IMR-90 (cell line): ENCODE measurements at regions not wholly inside any gene's neighbourhood (a gene's known extent, or its start where the extent isn't known, plus 50 kb on each side); places are given as distances from the start of the nearest gene placed in this dataset.

Source experiments
- ATAC-seq: fragments of 200-7000 bp; cut with Tn5 transposase; 2 replicates; pipeline ENCODE4 v1.9.1; 2020; ENCODE audit warnings: low read depth, mild to moderate bottlenecking, moderate library complexity
- BruUV-seq: library from RNA; stranded (reverse); fragments of 400-500 nt; replicated peaks from 2 replicates; lab custom pipeline; 2021; lab: Mats Ljungman, UMichigan
- CTCF ChIA-PET: fragments of 300-600 bp; formaldehyde crosslinking; extraction: SDS; loops from one replicate; lab custom pipeline; 2021; ENCODE audit warnings: antibody characterized with exemption; lab: Yijun Ruan, JAX
- POLR2A ChIA-PET: fragments of 300-600 bp; sonication (Branson Sonifier 250); formaldehyde crosslinking; loops from one replicate; lab custom pipeline; 2022; ENCODE audit warnings: antibody characterized with exemption; ENCODE audit not compliant: unreplicated experiment; lab: Charles Lee
- DNase-seq: peaks from one replicate; pipeline ENCODE4 v3.0.0; 2013
- H2AFZ ChIP-seq: replicated peaks from 2 replicates; pipeline ENCODE3; 2013; ENCODE audit warnings: low read length, mild to moderate bottlenecking; ENCODE audit not compliant: poor library complexity
- H2AK5ac ChIP-seq: 2 replicates; pipeline ENCODE4 v1.6.1; 2013; ENCODE audit warnings: low read depth, low read length, inconsistent platforms
- H2AK9ac ChIP-seq: replicated peaks from 2 replicates; pipeline ENCODE3; 2013; ENCODE audit warnings: mild to moderate bottlenecking, low read depth, low read length, moderate library complexity; ENCODE audit not compliant: poor library complexity
- H2BK120ac ChIP-seq: 2 replicates; pipeline ENCODE4 v1.6.1; 2013; ENCODE audit warnings: low read depth, low read length, inconsistent platforms
- H2BK15ac ChIP-seq: 3 replicates; pipeline ENCODE4 v1.6.1; 2013; ENCODE audit warnings: low read depth, low read length, inconsistent platforms
- H2BK20ac ChIP-seq: 2 replicates; pipeline ENCODE4 v1.6.1; 2013; ENCODE audit warnings: low read depth, mild to moderate bottlenecking, inconsistent platforms, low read length, moderate library complexity
- H2BK5ac ChIP-seq: 2 replicates; pipeline ENCODE4 v1.6.1; 2013; ENCODE audit warnings: mild to moderate bottlenecking, low read depth, low read length, inconsistent platforms; ENCODE audit not compliant: poor library complexity, severe bottlenecking
- H3K14ac ChIP-seq: replicated peaks from 2 replicates; pipeline ENCODE4 v1.6.1; 2013; ENCODE audit warnings: low read depth, low read length, inconsistent platforms
- H3K18ac ChIP-seq: 2 replicates; pipeline ENCODE4 v1.6.1; 2013; ENCODE audit warnings: low read depth, low read length, control low read depth
- H3K23ac ChIP-seq: 2 replicates; pipeline ENCODE4 v1.6.1; 2013; ENCODE audit warnings: low read depth, low read length, inconsistent platforms
- H3K27ac ChIP-seq: 2 replicates; pipeline ENCODE4 v1.5.1; 2013; ENCODE audit warnings: mild to moderate bottlenecking, control low read depth, low read length; ENCODE audit not compliant: insufficient read depth
- H3K27me3 ChIP-seq: 2 replicates; pipeline ENCODE4 v1.6.1; 2013; ENCODE audit warnings: low read length; ENCODE audit not compliant: control insufficient read depth, insufficient read depth
- H3K36me3 ChIP-seq: 2 replicates; pipeline ENCODE4 v1.6.1; 2013; ENCODE audit warnings: low read length, mixed read lengths; ENCODE audit not compliant: control insufficient read depth, insufficient read depth
- H3K4ac ChIP-seq: 2 replicates; pipeline ENCODE4 v1.6.1; 2013; ENCODE audit warnings: low read depth, low read length, inconsistent platforms
- H3K4me1 ChIP-seq: 2 replicates; pipeline ENCODE4 v1.6.1; 2013; ENCODE audit warnings: low read length, mixed read lengths; ENCODE audit not compliant: control insufficient read depth, insufficient read depth
- H3K4me2 ChIP-seq: 2 replicates; pipeline ENCODE4 v1.6.1; 2013; ENCODE audit warnings: low read depth, mild to moderate bottlenecking, control low read depth, low read length, moderate library complexity
- H3K4me3 ChIP-seq: 2 replicates; pipeline ENCODE4 v1.5.1; 2013; ENCODE audit warnings: low read depth, mild to moderate bottlenecking, control low read depth, low read length, moderate library complexity; ENCODE audit not compliant: insufficient read depth
- H3K56ac ChIP-seq: 2 replicates; pipeline ENCODE4 v1.6.1; 2013; ENCODE audit warnings: low read length, inconsistent platforms; ENCODE audit not compliant: insufficient read depth; ENCODE audit errors: extremely low read depth
- H3K79me1 ChIP-seq, 2 experiments: 2 replicates each; pipeline ENCODE4 v1.6.1; 2013; ENCODE audit warnings: low read length in 2 of 2, inconsistent platforms in 1 of 2, low read depth in 1 of 2
- H3K9ac ChIP-seq: 2 replicates; pipeline ENCODE4 v1.6.1; 2013; ENCODE audit warnings: low read depth, low read length, control low read depth
- H3K9me1 ChIP-seq: 2 replicates; pipeline ENCODE4 v1.6.1; 2013; ENCODE audit warnings: low read length, inconsistent platforms; ENCODE audit not compliant: insufficient read depth
- H3K9me3 ChIP-seq: 2 replicates; pipeline ENCODE4 v1.6.1; 2013; ENCODE audit warnings: low read length; ENCODE audit not compliant: control insufficient read depth, insufficient read depth
- H4K20me1 ChIP-seq: 2 replicates; pipeline ENCODE4 v1.6.1; 2013; ENCODE audit warnings: low read length, inconsistent platforms; ENCODE audit not compliant: insufficient read depth
- H4K5ac ChIP-seq: 2 replicates; pipeline ENCODE4 v1.6.1; 2013; ENCODE audit warnings: mild to moderate bottlenecking, low read depth, low read length, control low read depth
- H4K8ac ChIP-seq, 2 experiments: 2 replicates each; pipeline ENCODE4 v1.6.1; 2013; ENCODE audit warnings: low read depth in 2 of 2, low read length in 2 of 2, control low read depth in 1 of 2, inconsistent platforms in 1 of 2
- H4K91ac ChIP-seq: 2 replicates; pipeline ENCODE4 v1.6.1; 2013; ENCODE audit warnings: low read depth, low read length, inconsistent platforms; ENCODE audit not compliant: insufficient read depth
- FOS ChIP-seq: fragments of 150-350 bp; IDR thresholded peaks from 2 replicates; pipeline ENCODE4 v1.6.1; 2016; ENCODE audit warnings: low read depth, low read length
- MAFK ChIP-seq: IDR thresholded peaks from 2 replicates; pipeline ENCODE4 v1.6.1; 2012; ENCODE audit warnings: low read depth, low read length, improper control_type of control experiment
- NFE2L2 ChIP-seq: fragments of 150-350 bp; IDR thresholded peaks from 2 replicates; pipeline ENCODE4 v1.6.1; 2016; ENCODE audit warnings: low read depth, mild to moderate bottlenecking, low read length
- POLR2A ChIP-seq: IDR thresholded peaks from 2 replicates; pipeline ENCODE4 v1.6.1; 2012; ENCODE audit warnings: mild to moderate bottlenecking, low read depth, low read length
- RAD21 ChIP-seq: IDR thresholded peaks from 2 replicates; pipeline ENCODE4 v1.6.1; 2012; ENCODE audit warnings: low read length, improper control_type of control experiment
- RFX5 ChIP-seq: IDR thresholded peaks from 2 replicates; pipeline ENCODE4 v1.8.0; 2012; ENCODE audit warnings: low read depth, mild to moderate bottlenecking, low read length, moderate library complexity
- WGBS, 2 experiments: methylation state at CpG; one replicate each; pipeline versions ENCODE4 v1.1.5 to v1.1.7; 2013; ENCODE audit warnings: missing lambda C conversion rate in 2 of 2; ENCODE audit not compliant: insufficient read length in 1 of 2; ENCODE audit errors: extremely low coverage in 2 of 2; 5-methylcytosine and 5-hydroxymethylcytosine counted together
- dilution Hi-C: fragments of 300-500 bp; cut with HindIII; formaldehyde crosslinking; loops from one replicate; pipeline ENCODE4 v1.14.3; 2018; ENCODE audit warnings: low sequenced_read_pairs; ENCODE audit not compliant: unreplicated experiment
- in situ Hi-C: fragments of 300-500 bp; cut with MboI; formaldehyde crosslinking; loops from 3 replicates; pipeline ENCODE4 v1.14.3; 2019; ENCODE audit warnings: low sequenced_read_pairs, inconsistent platforms, mixed read lengths
- intact Hi-C: fragments of 100-400 bp; cut with micrococcal nuclease; formaldehyde crosslinking; loops from 2 replicates; pipeline ENCODE4 v1.10.0; 2022
- TF ChIP-seq, protein P1 (sequence below): conservative IDR thresholded peaks from 2 replicates; pipeline ENCODE4 v1.5.1; 2012; ENCODE audit warnings: mild to moderate bottlenecking, low read depth, low read length, improper control_type of control experiment
- TF ChIP-seq, protein P2 (sequence below): fragments of 150-350 bp; IDR thresholded peaks from 2 replicates; pipeline ENCODE4 v1.6.1; 2016; ENCODE audit warnings: low read depth, mild to moderate bottlenecking, low read length, moderate library complexity, borderline replicate concordance

DNA sequence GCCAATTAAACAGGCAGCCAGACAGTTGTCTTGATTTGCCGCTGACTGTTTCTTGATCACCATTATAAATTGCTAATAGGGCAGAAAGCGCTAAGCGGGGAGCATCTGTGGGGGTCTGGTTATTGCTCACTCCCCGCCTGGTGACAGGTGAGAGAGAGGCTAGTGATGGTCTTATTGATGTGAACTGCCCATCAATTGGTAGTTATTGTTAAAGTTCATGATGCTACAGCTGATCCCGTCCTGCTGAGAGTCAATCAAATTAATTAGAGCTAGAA is 148.5 kb downstream of the LNPK start:
- ATAC-seq, result no peak
- Histone ChIP-seq H4K8ac (no peak overlapping the region), H2AFZ (no peak overlapping the region), H2BK20ac (no peak overlapping the region), H3K4me1 (no peaks in the 10 kb centered on the region), H3K27ac (no peak overlapping the region), H4K91ac (no peak overlapping the region), H3K4me2 (no peak overlapping the region), H3K4ac (no peak overlapping the region), H3K27me3 (no peaks in the 10 kb centered on the region), H3K9ac (no peak overlapping the region), H3K79me1 (no peaks in the 10 kb centered on the region), H4K5ac (no peak overlapping the region), H3K9me3 (no peaks in the 10 kb centered on the region), H3K18ac (no peak overlapping the region), H3K56ac (no peak overlapping the region), H3K14ac (no peak overlapping the region), H2AK9ac (no peak overlapping the region), H3K4me3 (no peak overlapping the region), H2BK5ac (no peak overlapping the region), H2AK5ac (no peak overlapping the region), H3K23ac (no peak overlapping the region), H3K9me1 (no peaks in the 10 kb centered on the region), H3K36me3 (no peaks in the 10 kb centered on the region), H2BK15ac (no peak overlapping the region), H4K20me1 (no peaks in the 10 kb centered on the region), H2BK120ac (no peak overlapping the region)
- intact Hi-C loops (no loop called here), in situ Hi-C loops (no loop called here), dilution Hi-C loops (no loop called here)
- TF ChIP-seq FOS (no peak), POLR2A (no peak), RAD21 (no peak), MAFK (no peak), RFX5 (no peak), NFE2L2 (no peak)
- TF ChIP-seq, protein P1, sequence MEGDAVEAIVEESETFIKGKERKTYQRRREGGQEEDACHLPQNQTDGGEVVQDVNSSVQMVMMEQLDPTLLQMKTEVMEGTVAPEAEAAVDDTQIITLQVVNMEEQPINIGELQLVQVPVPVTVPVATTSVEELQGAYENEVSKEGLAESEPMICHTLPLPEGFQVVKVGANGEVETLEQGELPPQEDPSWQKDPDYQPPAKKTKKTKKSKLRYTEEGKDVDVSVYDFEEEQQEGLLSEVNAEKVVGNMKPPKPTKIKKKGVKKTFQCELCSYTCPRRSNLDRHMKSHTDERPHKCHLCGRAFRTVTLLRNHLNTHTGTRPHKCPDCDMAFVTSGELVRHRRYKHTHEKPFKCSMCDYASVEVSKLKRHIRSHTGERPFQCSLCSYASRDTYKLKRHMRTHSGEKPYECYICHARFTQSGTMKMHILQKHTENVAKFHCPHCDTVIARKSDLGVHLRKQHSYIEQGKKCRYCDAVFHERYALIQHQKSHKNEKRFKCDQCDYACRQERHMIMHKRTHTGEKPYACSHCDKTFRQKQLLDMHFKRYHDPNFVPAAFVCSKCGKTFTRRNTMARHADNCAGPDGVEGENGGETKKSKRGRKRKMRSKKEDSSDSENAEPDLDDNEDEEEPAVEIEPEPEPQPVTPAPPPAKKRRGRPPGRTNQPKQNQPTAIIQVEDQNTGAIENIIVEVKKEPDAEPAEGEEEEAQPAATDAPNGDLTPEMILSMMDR, result no peak
- TF ChIP-seq, protein P2, sequence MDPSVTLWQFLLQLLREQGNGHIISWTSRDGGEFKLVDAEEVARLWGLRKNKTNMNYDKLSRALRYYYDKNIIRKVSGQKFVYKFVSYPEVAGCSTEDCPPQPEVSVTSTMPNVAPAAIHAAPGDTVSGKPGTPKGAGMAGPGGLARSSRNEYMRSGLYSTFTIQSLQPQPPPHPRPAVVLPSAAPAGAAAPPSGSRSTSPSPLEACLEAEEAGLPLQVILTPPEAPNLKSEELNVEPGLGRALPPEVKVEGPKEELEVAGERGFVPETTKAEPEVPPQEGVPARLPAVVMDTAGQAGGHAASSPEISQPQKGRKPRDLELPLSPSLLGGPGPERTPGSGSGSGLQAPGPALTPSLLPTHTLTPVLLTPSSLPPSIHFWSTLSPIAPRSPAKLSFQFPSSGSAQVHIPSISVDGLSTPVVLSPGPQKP, result no peak
- ChIA-PET POLR2A (no interaction called here), CTCF (no interaction called here)
- BruUV-seq, result no TSS peak
- no peak for DNase-seq
- 90% methylated on average over 2 of the region's 5 CpGs; no CpG with 5 or more reads in 1 of the 2 experiments for WGBS, 2 experiments
